ENCODE measurements at regions not wholly inside any gene's neighbourhood (a gene's known extent, or its start where the extent isn't known, plus 50 kb on each side); places are given as distances from the start of the nearest gene placed in this dataset.

GRCh38 chr12:58654021-58654420 lies 266.3 kb downstream of the LRIG3 start:
- TF ChIP-seq CTCF (IDR thresholded peaks at IDR 0.05; ENCODE audit: insufficient read depth, low read length) (no peak), GABPA (IDR thresholded peaks at IDR 0.05; ENCODE audit: low read depth) (no peak), POLR2AphosphoS5 (IDR thresholded peaks at IDR 0.05; ENCODE audit: low read depth) (no peak)

All from HL-60 (cell line).